GM12875 (cell line): ENCODE measurements at regions not wholly inside any gene's neighbourhood (a gene's known extent, or its start where the extent isn't known, plus 50 kb on each side); places are given as distances from the start of the nearest gene placed in this dataset.

Source experiments
- H3K4me3 ChIP-seq: one replicate; pipeline ENCODE4 v1.5.1; 2011; ENCODE audit warnings: low read depth, low read length, control low read depth
- CTCF ChIP-seq: IDR thresholded peaks from 2 replicates; pipeline ENCODE4 v1.5.1; 2011; ENCODE audit warnings: low read depth, mild to moderate bottlenecking, control low read depth, inconsistent platforms, low read length, moderate library complexity, borderline replicate concordance; ENCODE audit not compliant: insufficient read depth

- H3K4me3 ChIP-seq, result no peak overlapping the region
- no peak for TF ChIP-seq CTCF
Measured at GRCh38 chr3:117490716-117491115, 781.1 kb downstream of the TUSC7 start.

- H3K4me3 ChIP-seq, result no peak overlapping the region
- no peak for TF ChIP-seq CTCF
Measured at GRCh38 chr3:117495620-117496019, 786.0 kb downstream of the TUSC7 start.

DNA sequence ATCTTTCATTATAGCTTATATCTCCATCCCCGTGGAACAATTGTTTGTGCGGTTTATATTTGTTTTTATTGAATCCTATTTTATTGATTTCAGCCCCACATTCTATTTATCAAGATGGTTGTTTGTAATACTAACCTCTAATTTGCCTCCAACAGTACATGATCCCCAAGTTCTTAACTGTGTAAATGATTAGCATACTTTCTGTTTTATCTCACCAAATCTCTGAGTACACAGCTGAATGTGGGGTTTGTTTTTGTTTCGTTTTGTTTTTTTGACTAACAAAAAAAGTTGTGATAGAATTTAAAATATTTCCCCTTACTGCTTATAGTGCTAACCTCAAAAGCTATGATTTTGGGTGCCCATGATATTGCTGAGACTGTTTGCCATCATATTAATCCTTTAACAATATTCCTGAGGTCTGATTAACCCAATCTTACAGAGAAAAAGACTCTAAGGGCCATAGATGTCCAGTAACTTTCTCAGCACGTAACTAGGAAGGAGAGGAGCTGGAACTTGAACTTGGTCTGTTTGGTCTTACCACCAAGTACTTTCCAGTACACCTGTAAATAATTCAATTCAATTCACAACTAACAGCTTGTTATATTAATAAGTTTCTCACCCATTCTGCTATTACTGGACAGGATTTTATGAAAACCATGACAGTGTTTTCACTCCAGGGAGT is 789.8 kb downstream of the TUSC7 start:
- no peak for TF ChIP-seq CTCF
- no peak overlapping the region for H3K4me3 ChIP-seq

- TF ChIP-seq CTCF, result no peak
- H3K4me3 ChIP-seq, result no peak overlapping the region
Measured at GRCh38 chr3:117507958-117508357, 798.4 kb downstream of the TUSC7 start.

DNA sequence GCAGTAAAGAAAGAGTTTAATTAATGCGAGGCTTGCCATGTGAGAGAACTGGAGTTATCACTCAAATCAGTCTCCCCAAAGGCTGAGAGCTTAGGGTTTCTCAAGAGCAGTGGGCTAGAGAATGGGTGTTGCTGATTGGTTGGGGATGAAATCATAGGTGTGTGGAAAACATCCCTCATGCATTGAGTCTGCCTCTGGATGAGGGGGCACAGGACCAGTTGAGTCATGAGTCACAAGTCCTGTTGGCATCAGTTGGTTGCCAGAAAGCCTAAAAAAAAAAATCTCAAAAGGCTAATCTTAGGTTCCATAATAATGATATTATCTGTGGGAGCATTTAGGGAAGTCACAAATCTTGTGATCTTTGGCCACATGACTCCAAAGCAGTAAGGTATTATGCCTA is 800.3 kb downstream of the TUSC7 start:
- H3K4me3 ChIP-seq, result no peak overlapping the region
- no peak for TF ChIP-seq CTCF

GRCh38 chr3:117510396-117510795 is 800.8 kb downstream of the TUSC7 start:
- no peak overlapping the region for H3K4me3 ChIP-seq
- no peak for TF ChIP-seq CTCF

DNA sequence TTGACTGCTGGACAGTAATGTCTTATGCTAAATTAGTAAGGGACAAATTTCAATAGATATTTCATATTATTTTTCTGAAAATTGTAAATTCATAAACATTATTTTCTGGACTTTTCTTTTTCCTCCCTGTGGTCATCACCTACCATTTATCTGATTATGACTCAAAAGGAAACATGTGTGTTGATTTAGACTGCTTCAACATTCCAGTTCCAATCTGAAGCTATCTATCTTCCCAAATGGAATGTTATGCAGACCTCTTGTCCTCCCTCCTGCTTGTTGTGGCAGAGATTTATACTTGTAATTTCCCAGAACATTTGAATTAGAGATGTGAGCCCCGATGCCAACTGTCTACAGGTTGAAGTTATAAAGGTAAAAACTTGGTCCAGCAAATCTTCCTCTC is 803.4 kb downstream of the TUSC7 start:
- TF ChIP-seq CTCF, result no peak
- no peak overlapping the region for H3K4me3 ChIP-seq
